ENCODE measurements at regions not wholly inside any gene's neighbourhood (a gene's known extent, or its start where the extent isn't known, plus 50 kb on each side); places are given as distances from the start of the nearest gene placed in this dataset.

DNA sequence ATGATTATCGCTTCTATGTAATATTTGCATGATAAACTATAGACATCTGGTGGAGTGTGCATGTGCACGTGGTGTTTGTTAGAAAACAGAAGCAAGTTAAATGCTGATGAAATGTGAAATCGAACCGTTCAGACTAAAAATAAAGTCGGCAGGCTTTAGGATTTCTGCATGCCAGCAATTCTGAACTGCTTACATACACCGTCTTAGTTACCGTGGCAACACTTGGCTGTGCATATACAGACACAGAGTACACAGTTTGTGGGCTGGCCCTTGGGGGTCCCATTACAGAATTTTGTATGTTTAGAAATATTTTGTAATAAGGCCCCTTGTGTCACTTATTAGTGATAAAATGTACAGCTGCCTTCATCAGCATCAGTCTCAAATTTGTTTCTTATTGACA, 605.5 kb downstream of the RBFOX1 start:
- Histone ChIP-seq H3K27ac (no peak overlapping the region), H3K36me3 (no peaks in the 10 kb centered on the region), H3K27me3 (no peaks in the 10 kb centered on the region), H3K4me3 (no peak overlapping the region), H3K4me1 (no peaks in the 10 kb centered on the region), H3K9me3 (no peaks in the 10 kb centered on the region)
- DNase-seq: no peak
- TF ChIP-seq POLR2A (IDR thresholded peaks at IDR 0.05): no peak
- TF ChIP-seq, protein P1, sequence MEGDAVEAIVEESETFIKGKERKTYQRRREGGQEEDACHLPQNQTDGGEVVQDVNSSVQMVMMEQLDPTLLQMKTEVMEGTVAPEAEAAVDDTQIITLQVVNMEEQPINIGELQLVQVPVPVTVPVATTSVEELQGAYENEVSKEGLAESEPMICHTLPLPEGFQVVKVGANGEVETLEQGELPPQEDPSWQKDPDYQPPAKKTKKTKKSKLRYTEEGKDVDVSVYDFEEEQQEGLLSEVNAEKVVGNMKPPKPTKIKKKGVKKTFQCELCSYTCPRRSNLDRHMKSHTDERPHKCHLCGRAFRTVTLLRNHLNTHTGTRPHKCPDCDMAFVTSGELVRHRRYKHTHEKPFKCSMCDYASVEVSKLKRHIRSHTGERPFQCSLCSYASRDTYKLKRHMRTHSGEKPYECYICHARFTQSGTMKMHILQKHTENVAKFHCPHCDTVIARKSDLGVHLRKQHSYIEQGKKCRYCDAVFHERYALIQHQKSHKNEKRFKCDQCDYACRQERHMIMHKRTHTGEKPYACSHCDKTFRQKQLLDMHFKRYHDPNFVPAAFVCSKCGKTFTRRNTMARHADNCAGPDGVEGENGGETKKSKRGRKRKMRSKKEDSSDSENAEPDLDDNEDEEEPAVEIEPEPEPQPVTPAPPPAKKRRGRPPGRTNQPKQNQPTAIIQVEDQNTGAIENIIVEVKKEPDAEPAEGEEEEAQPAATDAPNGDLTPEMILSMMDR (IDR thresholded peaks at IDR 0.05): no peak
- intact Hi-C loops (cut with DNase I): no loop called here
- 51 to 63% methylated on average over 7 of the region's 7 CpGs for WGBS, 2 donors

DNA sequence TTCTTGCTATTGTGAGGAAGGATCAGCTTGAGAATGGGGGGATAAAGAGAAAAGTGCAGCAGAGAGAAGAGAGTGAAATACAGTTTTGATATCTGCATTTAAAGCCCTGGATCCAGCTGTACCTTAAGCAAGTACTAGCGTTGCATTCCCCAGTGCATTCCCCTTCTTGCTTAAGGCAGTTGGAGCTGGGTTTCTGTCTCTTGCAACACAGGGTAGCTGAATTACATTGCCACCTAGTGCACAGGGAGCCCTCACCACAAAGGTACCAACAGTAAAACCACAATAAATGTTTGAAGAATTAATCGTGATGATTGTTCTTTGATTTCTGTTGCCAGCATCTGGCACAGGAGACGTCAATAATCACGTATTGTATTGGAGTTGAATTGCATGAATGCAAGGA, 588.7 kb downstream of the RBFOX1 start:
- TF ChIP-seq, protein P1 (IDR thresholded peaks at IDR 0.05): peak in 3 of 6 experiments; percentile 21 to 23 (median 22)
- no peak for TF ChIP-seq POLR2A (IDR thresholded peaks at IDR 0.05)

GRCh38 chr16:7919782-7920181, 587.1 kb downstream of the RBFOX1 start:
- no peaks in the 10 kb centered on the region for H3K36me3 ChIP-seq
- 94 to 100% methylated on average over 2 of the region's 2 CpGs for WGBS, 2 donors
- H3K27me3 ChIP-seq: no peaks in the 10 kb centered on the region
- no peaks in the 10 kb centered on the region for H3K9me3 ChIP-seq
- DNase-seq: no peak
- no peak overlapping the region for H3K27ac ChIP-seq
- H3K4me3 ChIP-seq: no peak overlapping the region
- intact Hi-C loops (cut with DNase I): no loop called here
- TF ChIP-seq, protein P1 (IDR thresholded peaks at IDR 0.05): no peak
- TF ChIP-seq POLR2A (IDR thresholded peaks at IDR 0.05): no peak
- no peaks in the 10 kb centered on the region for H3K4me1 ChIP-seq

More for the DNA sequence above, 588.7 kb downstream of the RBFOX1 start:
- H3K27ac ChIP-seq: no peak overlapping the region
- WGBS, 2 donors: 38 to 47% methylated on average over 4 of the region's 4 CpGs
- no peaks in the 10 kb centered on the region for H3K36me3 ChIP-seq
- no peaks in the 10 kb centered on the region for H3K27me3 ChIP-seq
- intact Hi-C loops (cut with DNase I): no loop called here
- no peak overlapping the region for H3K4me3 ChIP-seq
- H3K4me1 ChIP-seq: no peaks in the 10 kb centered on the region
- no peak for DNase-seq
- H3K9me3 ChIP-seq: no peaks in the 10 kb centered on the region

GRCh38 chr16:7914748-7915147, 582.1 kb downstream of the RBFOX1 start:
- Histone ChIP-seq H3K27ac (no peak overlapping the region), H3K36me3 (no peaks in the 10 kb centered on the region), H3K9me3 (no peaks in the 10 kb centered on the region), H3K4me1 (no peaks in the 10 kb centered on the region), H3K27me3 (no peaks in the 10 kb centered on the region), H3K4me3 (no peak overlapping the region)
- intact Hi-C loops (cut with DNase I): no loop called here
- no peak for DNase-seq
- no peak for TF ChIP-seq POLR2A (IDR thresholded peaks at IDR 0.05)
- TF ChIP-seq, protein P1 (IDR thresholded peaks at IDR 0.05): no peak

DNA sequence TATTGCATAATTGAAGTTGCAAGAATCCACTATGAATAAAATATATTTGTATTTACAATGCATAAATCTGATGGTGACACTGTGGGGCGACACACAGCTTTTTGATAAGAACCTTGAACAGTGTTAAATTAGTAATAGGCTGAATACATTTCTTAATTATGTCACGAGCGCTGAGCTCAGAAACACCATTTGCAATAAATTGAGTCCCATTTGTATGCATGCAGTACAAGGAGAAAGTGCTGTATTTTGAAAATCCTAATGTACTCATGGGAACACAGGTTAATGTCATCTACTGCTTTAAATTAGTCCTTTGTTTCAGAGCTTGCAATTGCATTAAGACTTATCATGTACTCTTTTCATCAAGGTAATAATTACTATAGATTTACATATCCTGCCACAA, 579.5 kb downstream of the RBFOX1 start:
- Histone ChIP-seq H3K36me3 (no peaks in the 10 kb centered on the region), H3K4me3 (no peak overlapping the region), H3K4me1 (no peaks in the 10 kb centered on the region), H3K27me3 (no peaks in the 10 kb centered on the region), H3K27ac (no peak overlapping the region), H3K9me3 (no peaks in the 10 kb centered on the region)
- TF ChIP-seq POLR2A (IDR thresholded peaks at IDR 0.05): no peak
- TF ChIP-seq, protein P1 (IDR thresholded peaks at IDR 0.05): no peak
- DNase-seq: no peak
- intact Hi-C loops (cut with DNase I): no loop called here
- WGBS, 2 donors: 83 to 85% methylated on average over 3 of the region's 3 CpGs
